IMR-90 (cell line): ENCODE measurements at regions not wholly inside any gene's neighbourhood (a gene's known extent, or its start where the extent isn't known, plus 50 kb on each side); places are given as distances from the start of the nearest gene placed in this dataset.

ENCODE experiments used
- ATAC-seq: fragments of 200-7000 bp; cut with Tn5 transposase; 2 replicates; pipeline ENCODE4 v1.9.1; 2020; ENCODE audit warnings: low read depth, mild to moderate bottlenecking, moderate library complexity
- BruUV-seq: library from RNA; stranded (reverse); fragments of 400-500 nt; replicated peaks from 2 replicates; lab custom pipeline; 2021; lab: Mats Ljungman, UMichigan
- CTCF ChIA-PET: fragments of 300-600 bp; formaldehyde crosslinking; extraction: SDS; loops from one replicate; lab custom pipeline; 2021; ENCODE audit warnings: antibody characterized with exemption; lab: Yijun Ruan, JAX
- POLR2A ChIA-PET: fragments of 300-600 bp; sonication (Branson Sonifier 250); formaldehyde crosslinking; loops from one replicate; lab custom pipeline; 2022; ENCODE audit warnings: antibody characterized with exemption; ENCODE audit not compliant: unreplicated experiment; lab: Charles Lee
- DNase-seq: peaks from one replicate; pipeline ENCODE4 v3.0.0; 2013
- H2AFZ ChIP-seq: replicated peaks from 2 replicates; pipeline ENCODE3; 2013; ENCODE audit warnings: low read length, mild to moderate bottlenecking; ENCODE audit not compliant: poor library complexity
- H2AK5ac ChIP-seq: 2 replicates; pipeline ENCODE4 v1.6.1; 2013; ENCODE audit warnings: low read depth, low read length, inconsistent platforms
- H2AK9ac ChIP-seq: replicated peaks from 2 replicates; pipeline ENCODE3; 2013; ENCODE audit warnings: mild to moderate bottlenecking, low read depth, low read length, moderate library complexity; ENCODE audit not compliant: poor library complexity
- H2BK120ac ChIP-seq: 2 replicates; pipeline ENCODE4 v1.6.1; 2013; ENCODE audit warnings: low read depth, low read length, inconsistent platforms
- H2BK15ac ChIP-seq: 3 replicates; pipeline ENCODE4 v1.6.1; 2013; ENCODE audit warnings: low read depth, low read length, inconsistent platforms
- H2BK20ac ChIP-seq: 2 replicates; pipeline ENCODE4 v1.6.1; 2013; ENCODE audit warnings: low read depth, mild to moderate bottlenecking, inconsistent platforms, low read length, moderate library complexity
- H2BK5ac ChIP-seq: 2 replicates; pipeline ENCODE4 v1.6.1; 2013; ENCODE audit warnings: mild to moderate bottlenecking, low read depth, low read length, inconsistent platforms; ENCODE audit not compliant: poor library complexity, severe bottlenecking
- H3K14ac ChIP-seq: replicated peaks from 2 replicates; pipeline ENCODE4 v1.6.1; 2013; ENCODE audit warnings: low read depth, low read length, inconsistent platforms
- H3K18ac ChIP-seq: 2 replicates; pipeline ENCODE4 v1.6.1; 2013; ENCODE audit warnings: low read depth, low read length, control low read depth
- H3K23ac ChIP-seq: 2 replicates; pipeline ENCODE4 v1.6.1; 2013; ENCODE audit warnings: low read depth, low read length, inconsistent platforms
- H3K27ac ChIP-seq: 2 replicates; pipeline ENCODE4 v1.5.1; 2013; ENCODE audit warnings: mild to moderate bottlenecking, control low read depth, low read length; ENCODE audit not compliant: insufficient read depth
- H3K27me3 ChIP-seq: 2 replicates; pipeline ENCODE4 v1.6.1; 2013; ENCODE audit warnings: low read length; ENCODE audit not compliant: control insufficient read depth, insufficient read depth
- H3K36me3 ChIP-seq: 2 replicates; pipeline ENCODE4 v1.6.1; 2013; ENCODE audit warnings: low read length, mixed read lengths; ENCODE audit not compliant: control insufficient read depth, insufficient read depth
- H3K4ac ChIP-seq: 2 replicates; pipeline ENCODE4 v1.6.1; 2013; ENCODE audit warnings: low read depth, low read length, inconsistent platforms
- H3K4me1 ChIP-seq: 2 replicates; pipeline ENCODE4 v1.6.1; 2013; ENCODE audit warnings: low read length, mixed read lengths; ENCODE audit not compliant: control insufficient read depth, insufficient read depth
- H3K4me2 ChIP-seq: 2 replicates; pipeline ENCODE4 v1.6.1; 2013; ENCODE audit warnings: low read depth, mild to moderate bottlenecking, control low read depth, low read length, moderate library complexity
- H3K4me3 ChIP-seq: 2 replicates; pipeline ENCODE4 v1.5.1; 2013; ENCODE audit warnings: low read depth, mild to moderate bottlenecking, control low read depth, low read length, moderate library complexity; ENCODE audit not compliant: insufficient read depth
- H3K56ac ChIP-seq: 2 replicates; pipeline ENCODE4 v1.6.1; 2013; ENCODE audit warnings: low read length, inconsistent platforms; ENCODE audit not compliant: insufficient read depth; ENCODE audit errors: extremely low read depth
- H3K79me1 ChIP-seq, 2 experiments: 2 replicates each; pipeline ENCODE4 v1.6.1; 2013; ENCODE audit warnings: low read length in 2 of 2, inconsistent platforms in 1 of 2, low read depth in 1 of 2
- H3K9ac ChIP-seq: 2 replicates; pipeline ENCODE4 v1.6.1; 2013; ENCODE audit warnings: low read depth, low read length, control low read depth
- H3K9me1 ChIP-seq: 2 replicates; pipeline ENCODE4 v1.6.1; 2013; ENCODE audit warnings: low read length, inconsistent platforms; ENCODE audit not compliant: insufficient read depth
- H3K9me3 ChIP-seq: 2 replicates; pipeline ENCODE4 v1.6.1; 2013; ENCODE audit warnings: low read length; ENCODE audit not compliant: control insufficient read depth, insufficient read depth
- H4K20me1 ChIP-seq: 2 replicates; pipeline ENCODE4 v1.6.1; 2013; ENCODE audit warnings: low read length, inconsistent platforms; ENCODE audit not compliant: insufficient read depth
- H4K5ac ChIP-seq: 2 replicates; pipeline ENCODE4 v1.6.1; 2013; ENCODE audit warnings: mild to moderate bottlenecking, low read depth, low read length, control low read depth
- H4K8ac ChIP-seq, 2 experiments: 2 replicates each; pipeline ENCODE4 v1.6.1; 2013; ENCODE audit warnings: low read depth in 2 of 2, low read length in 2 of 2, control low read depth in 1 of 2, inconsistent platforms in 1 of 2
- H4K91ac ChIP-seq: 2 replicates; pipeline ENCODE4 v1.6.1; 2013; ENCODE audit warnings: low read depth, low read length, inconsistent platforms; ENCODE audit not compliant: insufficient read depth
- BHLHE40 ChIP-seq: fragments of 150-350 bp; IDR thresholded peaks from 2 replicates; pipeline ENCODE4 v1.6.1; 2016; ENCODE audit warnings: mild to moderate bottlenecking, low read depth, low read length
- ELK1 ChIP-seq: fragments of 150-350 bp; IDR thresholded peaks from 2 replicates; pipeline ENCODE4 v1.6.1; 2016; ENCODE audit warnings: low read depth, mild to moderate bottlenecking, low read length, moderate library complexity, borderline replicate concordance
- MAFK ChIP-seq: IDR thresholded peaks from 2 replicates; pipeline ENCODE4 v1.6.1; 2012; ENCODE audit warnings: low read depth, low read length, improper control_type of control experiment
- MAZ ChIP-seq: IDR thresholded peaks from 2 replicates; pipeline ENCODE4 v1.6.1; 2012; ENCODE audit warnings: low read depth, mild to moderate bottlenecking, low read length, improper control_type of control experiment, moderate library complexity, borderline replicate concordance
- MXI1 ChIP-seq: IDR thresholded peaks from 2 replicates; pipeline ENCODE4 v1.6.1; 2012; ENCODE audit warnings: low read depth, mild to moderate bottlenecking, low read length, moderate library complexity, borderline replicate concordance
- NFE2L2 ChIP-seq: fragments of 150-350 bp; IDR thresholded peaks from 2 replicates; pipeline ENCODE4 v1.6.1; 2016; ENCODE audit warnings: low read depth, mild to moderate bottlenecking, low read length
- POLR2A ChIP-seq: IDR thresholded peaks from 2 replicates; pipeline ENCODE4 v1.6.1; 2012; ENCODE audit warnings: mild to moderate bottlenecking, low read depth, low read length
- RAD21 ChIP-seq: IDR thresholded peaks from 2 replicates; pipeline ENCODE4 v1.6.1; 2012; ENCODE audit warnings: low read length, improper control_type of control experiment
- RFX5 ChIP-seq: IDR thresholded peaks from 2 replicates; pipeline ENCODE4 v1.8.0; 2012; ENCODE audit warnings: low read depth, mild to moderate bottlenecking, low read length, moderate library complexity
- SMC3 ChIP-seq: fragments of 150-350 bp; IDR thresholded peaks from 2 replicates; pipeline ENCODE4 v1.6.1; 2016; ENCODE audit warnings: low read depth, mild to moderate bottlenecking, antibody characterized with exemption, low read length, moderate library complexity
- WGBS, 2 experiments: methylation state at CpG; one replicate each; pipeline versions ENCODE4 v1.1.5 to v1.1.7; 2013; ENCODE audit warnings: missing lambda C conversion rate in 2 of 2; ENCODE audit not compliant: insufficient read length in 1 of 2; ENCODE audit errors: extremely low coverage in 2 of 2; 5-methylcytosine and 5-hydroxymethylcytosine counted together
- dilution Hi-C: fragments of 300-500 bp; cut with HindIII; formaldehyde crosslinking; loops from one replicate; pipeline ENCODE4 v1.14.3; 2018; ENCODE audit warnings: low sequenced_read_pairs; ENCODE audit not compliant: unreplicated experiment
- in situ Hi-C: fragments of 300-500 bp; cut with MboI; formaldehyde crosslinking; loops from 3 replicates; pipeline ENCODE4 v1.14.3; 2019; ENCODE audit warnings: low sequenced_read_pairs, inconsistent platforms, mixed read lengths
- intact Hi-C: fragments of 100-400 bp; cut with micrococcal nuclease; formaldehyde crosslinking; loops from 2 replicates; pipeline ENCODE4 v1.10.0; 2022

DNA sequence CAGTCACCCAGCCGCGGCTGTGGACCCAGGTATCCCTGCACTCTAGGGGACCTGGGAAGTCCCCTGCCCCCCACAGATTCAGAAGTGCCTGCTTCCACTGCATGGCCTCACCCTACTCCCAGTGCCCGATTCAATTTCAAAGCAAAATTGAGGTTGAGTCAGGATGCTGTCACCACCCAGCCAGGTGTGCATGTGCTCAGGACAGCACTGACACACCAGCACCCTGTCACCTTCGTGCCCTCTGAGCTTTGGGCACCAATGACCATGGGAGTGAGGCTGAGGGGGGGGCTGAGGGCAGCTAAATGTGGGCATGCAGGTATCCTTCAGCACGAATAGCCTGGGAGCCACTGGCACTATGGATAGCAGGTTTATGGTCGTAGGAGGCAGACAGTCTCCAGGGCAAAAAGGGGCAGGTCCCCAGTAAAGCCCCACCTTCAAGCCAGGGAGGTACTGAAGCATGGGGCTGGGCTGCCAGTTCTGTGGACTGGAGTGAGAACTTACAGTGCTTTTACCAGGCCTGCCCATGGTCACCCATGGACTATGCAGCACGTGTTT lies 1151.6 kb upstream of the CDH6 start:
- TF ChIP-seq ELK1 = no peak
- TF ChIP-seq NFE2L2 = no peak
- no peak for TF ChIP-seq RFX5
- no peak for TF ChIP-seq POLR2A
- TF ChIP-seq MAFK = no peak
- no peak for TF ChIP-seq BHLHE40
- no peak for TF ChIP-seq SMC3
- TF ChIP-seq RAD21 = no peak
- TF ChIP-seq MAZ = no peak
- TF ChIP-seq MXI1 = no peak
- Histone ChIP-seq H2BK20ac (no peak overlapping the region), H3K4ac (no peak overlapping the region), H2AK9ac (no peak overlapping the region), H3K4me1 (no peaks in the 10 kb centered on the region), H3K18ac (no peak overlapping the region), H2BK120ac (no peak overlapping the region), H3K36me3 (no peaks in the 10 kb centered on the region), H2BK15ac (no peak overlapping the region), H4K8ac (no peak overlapping the region), H3K27me3 (no peaks in the 10 kb centered on the region), H2BK5ac (no peak overlapping the region), H4K5ac (no peak overlapping the region), H3K14ac (no peak overlapping the region), H3K23ac (no peak overlapping the region), H2AFZ (no peak overlapping the region), H3K27ac (no peak overlapping the region), H3K9ac (no peak overlapping the region), H3K9me3 (peaks cover 7% of the 10 kb centered on the region; the same call in 1 of the 2 replicates), H4K91ac (no peak overlapping the region), H3K79me1 (no peaks in the 10 kb centered on the region), H3K56ac (no peak overlapping the region), H2AK5ac (no peak overlapping the region), H3K9me1 (no peaks in the 10 kb centered on the region), H4K20me1 (no peaks in the 10 kb centered on the region), H3K4me3 (no peak overlapping the region), H3K4me2 (no peak overlapping the region)
- intact Hi-C loops (no loop called here), in situ Hi-C loops (loop anchor here (25.0 kb wide), 2 partner anchors 1220 to 1445 kb away; no protein-coding TSS in a partner anchor), dilution Hi-C loops (no loop called here)
- ATAC-seq = no peak
- WGBS, 2 experiments = 61% methylated on average over 3 of the region's 7 CpGs; no CpG with 5 or more reads in 1 of the 2 experiments
- ChIA-PET CTCF (interaction anchor here (1.2 to 1.7 kb wide), 2 partner anchors 1191 to 1228 kb away, joined by 3 to 4 read pairs; no protein-coding TSS in a partner anchor), POLR2A (no interaction called here)
- DNase-seq = no peak
- BruUV-seq = no TSS peak
